Stimulated activated memory B cell treated with anti-CD40 and anti-IgM and Interleukin-4, amounts not matched to agents 10 μg/mL and 1 μg/mL and 100 μg/mL, for 72 hours (primary cell): ENCODE measurements at regions not wholly inside any gene's neighbourhood (a gene's known extent, or its start where the extent isn't known, plus 50 kb on each side); places are given as distances from the start of the nearest gene placed in this dataset.

Experiments used
- ATAC-seq: fragments of 150-1000 bp; cut with Tn5 transposase; 2 replicates; pipeline ENCODE4 v1.10.0; 2021
- H3K27ac Mint-ChIP-seq: one replicate; pipeline ENCODE4 v1.8.0; 2022; ENCODE audit warnings: mild to moderate bottlenecking, mixed read lengths
- H3K27me3 Mint-ChIP-seq: one replicate; pipeline ENCODE4 v1.8.0; 2022; ENCODE audit warnings: mixed read lengths
- H3K36me3 Mint-ChIP-seq: one replicate; pipeline ENCODE4 v1.8.0; 2022; ENCODE audit warnings: mixed read lengths
- H3K4me1 Mint-ChIP-seq: one replicate; pipeline ENCODE4 v1.8.0; 2022; ENCODE audit warnings: mixed read lengths
- H3K4me3 Mint-ChIP-seq: one replicate; pipeline ENCODE4 v1.8.0; 2022; ENCODE audit warnings: mild to moderate bottlenecking, moderate library complexity, mixed read lengths
- H3K9me3 Mint-ChIP-seq: one replicate; pipeline ENCODE4 v1.8.0; 2022; ENCODE audit warnings: mixed read lengths

GRCh38 chr2:59658906-59659635, 894.4 kb downstream of the BCL11A start:
- H3K4me3 Mint-ChIP-seq = no peak overlapping the region
- no peak overlapping the region for H3K27ac Mint-ChIP-seq
- peaks cover 10% of the 10 kb centered on the region for H3K27me3 Mint-ChIP-seq
- no peaks in the 10 kb centered on the region for H3K36me3 Mint-ChIP-seq
- ATAC-seq = no peak
- H3K9me3 Mint-ChIP-seq = no peaks in the 10 kb centered on the region
- no peaks in the 10 kb centered on the region for H3K4me1 Mint-ChIP-seq

- H3K27ac Mint-ChIP-seq = no peak overlapping the region
- peaks cover 20% of the 10 kb centered on the region for H3K27me3 Mint-ChIP-seq
- no peak overlapping the region for H3K4me3 Mint-ChIP-seq
- ATAC-seq = no peak
- H3K4me1 Mint-ChIP-seq = no peaks in the 10 kb centered on the region
- no peaks in the 10 kb centered on the region for H3K36me3 Mint-ChIP-seq
- H3K9me3 Mint-ChIP-seq = no peaks in the 10 kb centered on the region
These were observed 897.6 kb downstream of the BCL11A start for GRCh38 chr2:59655809-59656208.

- no peak for ATAC-seq
- Mint-ChIP-seq H3K27me3 (peaks cover 20% of the 10 kb centered on the region), H3K4me1 (no peaks in the 10 kb centered on the region), H3K27ac (no peak overlapping the region), H3K4me3 (no peak overlapping the region), H3K9me3 (no peaks in the 10 kb centered on the region), H3K36me3 (no peaks in the 10 kb centered on the region)
These were observed 898.7 kb downstream of the BCL11A start for GRCh38 chr2:59654710-59655109.

GRCh38 chr2:59653164-59653563, 900.3 kb downstream of the BCL11A start:
- Mint-ChIP-seq H3K27me3 (peaks cover 20% of the 10 kb centered on the region), H3K36me3 (no peaks in the 10 kb centered on the region), H3K27ac (no peak overlapping the region), H3K9me3 (no peaks in the 10 kb centered on the region), H3K4me1 (no peaks in the 10 kb centered on the region), H3K4me3 (no peak overlapping the region)
- ATAC-seq = no peak

- peaks cover 9% of the 10 kb centered on the region for H3K36me3 Mint-ChIP-seq
- no peaks in the 10 kb centered on the region for H3K4me1 Mint-ChIP-seq
- H3K9me3 Mint-ChIP-seq = peaks cover 7% of the 10 kb centered on the region
- no peak overlapping the region for H3K27ac Mint-ChIP-seq
- ATAC-seq = no peak
- H3K4me3 Mint-ChIP-seq = no peak overlapping the region
- no peaks in the 10 kb centered on the region for H3K27me3 Mint-ChIP-seq
These were observed 922.7 kb downstream of the BCL11A start for GRCh38 chr2:59630789-59631188.

GRCh38 chr2:59627599-59627998, 925.9 kb downstream of the BCL11A start:
- Mint-ChIP-seq H3K27ac (no peak overlapping the region), H3K9me3 (peaks cover 7% of the 10 kb centered on the region), H3K4me1 (peaks cover 18% of the 10 kb centered on the region), H3K27me3 (no peaks in the 10 kb centered on the region), H3K36me3 (peaks cover 9% of the 10 kb centered on the region), H3K4me3 (no peak overlapping the region)
- ATAC-seq = no peak

- Mint-ChIP-seq H3K4me3 (no peak overlapping the region), H3K36me3 (peaks cover under 1% of the 10 kb centered on the region), H3K9me3 (no peaks in the 10 kb centered on the region), H3K4me1 (peaks cover 28% of the 10 kb centered on the region), H3K27me3 (peaks cover 8% of the 10 kb centered on the region), H3K27ac (no peak overlapping the region)
- no peak for ATAC-seq
These were observed 930.7 kb downstream of the BCL11A start for GRCh38 chr2:59622599-59623308.

- Mint-ChIP-seq H3K4me3 (no peak overlapping the region), H3K36me3 (peaks cover 6% of the 10 kb centered on the region), H3K27me3 (peaks cover 21% of the 10 kb centered on the region), H3K9me3 (peaks cover 18% of the 10 kb centered on the region), H3K4me1 (no peaks in the 10 kb centered on the region), H3K27ac (no peak overlapping the region)
- no peak for ATAC-seq
These were observed 949.3 kb downstream of the BCL11A start for GRCh38 chr2:59604123-59604522.

GRCh38 chr2:59594671-59595222, 958.7 kb downstream of the BCL11A start:
- H3K27ac Mint-ChIP-seq = peak overlapping the region; percentile 66
- H3K27me3 Mint-ChIP-seq = no peaks in the 10 kb centered on the region
- H3K36me3 Mint-ChIP-seq = peaks cover 7% of the 10 kb centered on the region
- H3K4me3 Mint-ChIP-seq = no peak overlapping the region
- peaks cover 17% of the 10 kb centered on the region for H3K9me3 Mint-ChIP-seq
- H3K4me1 Mint-ChIP-seq = peaks cover 20% of the 10 kb centered on the region
- ATAC-seq = peak; percentile 59

- Mint-ChIP-seq H3K9me3 (no peaks in the 10 kb centered on the region), H3K36me3 (no peaks in the 10 kb centered on the region), H3K27me3 (no peaks in the 10 kb centered on the region), H3K27ac (no peak overlapping the region), H3K4me1 (peaks cover 20% of the 10 kb centered on the region), H3K4me3 (no peak overlapping the region)
- ATAC-seq = no peak
These were observed 962.7 kb downstream of the BCL11A start for GRCh38 chr2:59590798-59591197.

GRCh38 chr2:59589881-59590280, 963.6 kb downstream of the BCL11A start:
- Mint-ChIP-seq H3K4me1 (peaks cover 14% of the 10 kb centered on the region), H3K27ac (no peak overlapping the region), H3K27me3 (no peaks in the 10 kb centered on the region), H3K4me3 (no peak overlapping the region), H3K36me3 (no peaks in the 10 kb centered on the region), H3K9me3 (no peaks in the 10 kb centered on the region)
- no peak for ATAC-seq

- H3K9me3 Mint-ChIP-seq = no peaks in the 10 kb centered on the region
- H3K4me1 Mint-ChIP-seq = no peaks in the 10 kb centered on the region
- H3K4me3 Mint-ChIP-seq = no peak overlapping the region
- ATAC-seq = no peak
- no peaks in the 10 kb centered on the region for H3K27me3 Mint-ChIP-seq
- no peak overlapping the region for H3K27ac Mint-ChIP-seq
- no peaks in the 10 kb centered on the region for H3K36me3 Mint-ChIP-seq
These were observed 965.2 kb downstream of the BCL11A start for GRCh38 chr2:59588286-59588685.

GRCh38 chr2:59586176-59586575, 967.3 kb downstream of the BCL11A start:
- Mint-ChIP-seq H3K27ac (no peak overlapping the region), H3K4me1 (no peaks in the 10 kb centered on the region), H3K36me3 (no peaks in the 10 kb centered on the region), H3K4me3 (no peak overlapping the region), H3K9me3 (no peaks in the 10 kb centered on the region), H3K27me3 (no peaks in the 10 kb centered on the region)
- ATAC-seq = no peak

GRCh38 chr2:59585655-59586054, 967.8 kb downstream of the BCL11A start:
- ATAC-seq = no peak
- Mint-ChIP-seq H3K4me1 (no peaks in the 10 kb centered on the region), H3K9me3 (no peaks in the 10 kb centered on the region), H3K27me3 (no peaks in the 10 kb centered on the region), H3K36me3 (no peaks in the 10 kb centered on the region), H3K4me3 (no peak overlapping the region), H3K27ac (no peak overlapping the region)

- no peak for ATAC-seq
These were observed 968.5 kb downstream of the BCL11A start for GRCh38 chr2:59584958-59585357.

More at GRCh38 chr2:59584958-59585357, 968.5 kb downstream of the BCL11A start:
- no peaks in the 10 kb centered on the region for H3K27me3 Mint-ChIP-seq
- H3K27ac Mint-ChIP-seq = no peak overlapping the region
- no peaks in the 10 kb centered on the region for H3K9me3 Mint-ChIP-seq
- no peaks in the 10 kb centered on the region for H3K36me3 Mint-ChIP-seq
- H3K4me1 Mint-ChIP-seq = no peaks in the 10 kb centered on the region
- H3K4me3 Mint-ChIP-seq = no peak overlapping the region
